Glomerular visceral epithelial cell (primary cell): ENCODE measurements at regions not wholly inside any gene's neighbourhood (a gene's known extent, or its start where the extent isn't known, plus 50 kb on each side); places are given as distances from the start of the nearest gene placed in this dataset.

ENCODE experiments used
- DNase-seq: peaks from one replicate; pipeline ENCODE4 v3.0.0-alpha.2; 2016; ENCODE audit errors: extremely low spot score

DNA sequence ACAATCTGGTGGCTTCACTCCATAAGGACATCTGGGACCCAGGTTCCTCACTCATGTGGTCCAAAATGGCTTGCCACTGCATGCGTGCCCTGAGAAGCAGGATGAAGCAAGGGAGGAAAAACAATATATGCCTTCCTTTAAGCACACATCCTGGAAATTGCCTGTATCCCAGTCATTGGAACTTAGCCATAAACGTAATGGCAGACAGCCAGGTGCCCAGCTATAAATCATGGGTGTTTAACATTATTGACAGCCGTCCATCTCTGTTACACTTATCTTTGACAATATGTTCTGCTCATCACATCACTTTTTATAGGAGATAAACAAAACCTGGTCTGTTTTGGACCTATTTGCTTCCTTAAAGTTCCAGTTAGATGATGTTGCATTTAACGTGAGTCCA lies 181.0 kb downstream of the AASDH start:
- no peak for DNase-seq

DNA sequence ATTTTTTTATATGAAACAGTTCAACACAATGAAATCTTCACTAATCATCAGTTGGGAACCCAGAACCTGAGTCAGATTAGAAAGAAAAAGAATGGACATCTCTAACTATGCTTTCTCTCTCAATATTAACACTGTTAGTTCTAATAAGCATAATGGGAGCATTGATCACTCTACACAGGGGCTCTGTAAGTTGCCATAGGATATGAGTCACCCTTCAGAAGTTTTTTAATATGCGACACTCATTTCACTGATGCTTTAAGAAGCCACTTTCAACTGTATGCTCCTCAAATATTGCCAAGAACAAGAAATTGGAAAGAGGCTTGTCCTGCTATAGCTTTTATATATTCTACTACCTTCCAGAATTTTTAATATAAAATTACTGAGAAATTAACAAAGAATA lies 187.0 kb downstream of the AASDH start:
- DNase-seq, result no peak

DNA sequence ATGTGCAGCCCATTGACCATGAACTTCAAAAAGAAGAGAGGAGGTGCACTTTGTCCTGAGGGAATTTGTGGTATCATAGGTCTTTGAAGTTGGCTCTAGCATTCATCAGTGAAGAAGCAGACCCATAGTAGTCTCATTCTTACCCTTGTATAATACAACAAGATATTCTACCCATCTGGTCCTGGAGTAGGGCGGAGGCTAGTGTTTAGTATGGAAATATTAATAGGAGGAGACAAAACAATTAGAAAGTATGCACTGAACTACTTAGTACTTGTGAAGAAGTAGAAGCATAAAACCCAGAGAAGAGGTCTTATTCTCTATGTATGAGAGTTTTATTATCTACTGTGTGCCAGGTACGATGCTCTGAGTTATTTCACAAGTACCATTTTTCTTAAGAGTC lies 189.0 kb downstream of the AASDH start:
- DNase-seq, result no peak

DNA sequence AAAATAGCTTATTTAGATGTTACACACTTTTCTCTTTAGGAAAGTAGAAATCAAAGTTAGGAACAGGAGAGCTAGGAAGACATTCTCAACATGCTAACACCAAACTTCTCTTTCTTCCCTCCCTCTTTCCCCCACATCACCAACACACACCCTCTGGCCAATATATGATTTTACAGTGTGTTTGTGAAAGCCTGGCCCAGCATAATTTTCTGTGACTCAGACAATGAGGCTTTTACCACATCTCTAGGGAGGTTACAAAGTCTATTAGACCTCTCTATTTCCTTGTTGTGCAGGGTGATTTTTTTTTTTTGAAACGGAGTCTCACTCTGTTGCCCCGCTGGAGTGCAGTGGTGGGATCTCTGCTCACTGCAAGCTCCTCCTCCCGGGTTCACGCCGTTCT lies 189.9 kb downstream of the AASDH start:
- no peak for DNase-seq

DNA sequence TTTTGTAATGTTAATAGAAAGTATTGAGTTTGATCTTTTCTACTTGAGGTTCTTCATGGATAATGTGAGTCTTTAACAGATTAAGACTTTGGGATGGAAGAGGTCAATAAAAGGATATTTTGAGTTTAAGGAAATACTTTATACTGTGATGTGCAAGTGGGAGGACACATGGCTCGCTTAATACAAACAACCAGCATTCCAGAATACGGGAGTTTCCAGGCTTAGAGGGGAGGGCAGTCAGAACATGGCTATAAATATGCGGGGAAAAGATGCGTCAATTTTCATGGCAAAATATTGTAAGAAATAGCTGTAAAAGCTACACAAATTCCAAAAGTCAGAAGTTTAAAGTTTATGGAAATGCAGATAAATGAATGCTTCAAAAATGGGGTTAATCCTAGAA lies 192.3 kb downstream of the AASDH start:
- no peak for DNase-seq

DNA sequence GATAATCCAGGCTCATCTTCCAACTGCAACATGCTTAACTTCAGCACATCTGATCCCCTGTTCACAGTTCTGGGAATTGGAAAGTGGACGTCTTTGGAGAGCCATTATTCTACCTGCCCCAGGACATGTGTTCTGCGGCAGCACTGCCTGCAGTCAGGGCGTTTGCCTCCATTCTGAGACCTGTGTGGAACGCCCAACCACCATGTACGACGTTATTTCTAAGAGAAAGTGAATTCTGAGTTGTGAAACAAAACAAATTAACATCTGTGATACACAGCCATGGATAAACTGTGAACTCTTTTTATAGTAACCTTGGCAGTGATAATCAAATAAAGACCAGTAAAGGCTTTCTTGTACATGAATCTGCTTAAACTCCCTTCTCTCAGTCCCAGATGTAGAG lies 195.8 kb downstream of the AASDH start:
- no peak for DNase-seq

DNA sequence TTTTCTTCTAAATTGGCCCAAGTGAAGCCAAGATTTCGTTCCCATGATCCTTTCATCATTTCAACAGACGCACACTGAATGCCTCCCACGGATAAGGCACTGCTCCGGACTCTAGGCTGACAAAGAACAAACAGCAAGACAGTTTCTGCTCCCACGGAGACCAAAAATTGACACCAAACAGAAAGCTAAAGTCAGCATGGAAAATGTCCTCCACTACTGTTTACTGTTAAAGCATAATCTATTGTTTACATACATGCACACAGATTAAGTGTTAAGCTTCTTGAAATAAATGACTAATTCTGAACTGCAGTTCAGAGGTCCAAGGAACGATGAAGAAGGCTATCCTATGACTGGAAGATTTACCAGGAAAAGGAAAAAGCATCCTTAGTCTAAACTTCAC lies 199.6 kb downstream of the AASDH start:
- DNase-seq, result no peak

DNA sequence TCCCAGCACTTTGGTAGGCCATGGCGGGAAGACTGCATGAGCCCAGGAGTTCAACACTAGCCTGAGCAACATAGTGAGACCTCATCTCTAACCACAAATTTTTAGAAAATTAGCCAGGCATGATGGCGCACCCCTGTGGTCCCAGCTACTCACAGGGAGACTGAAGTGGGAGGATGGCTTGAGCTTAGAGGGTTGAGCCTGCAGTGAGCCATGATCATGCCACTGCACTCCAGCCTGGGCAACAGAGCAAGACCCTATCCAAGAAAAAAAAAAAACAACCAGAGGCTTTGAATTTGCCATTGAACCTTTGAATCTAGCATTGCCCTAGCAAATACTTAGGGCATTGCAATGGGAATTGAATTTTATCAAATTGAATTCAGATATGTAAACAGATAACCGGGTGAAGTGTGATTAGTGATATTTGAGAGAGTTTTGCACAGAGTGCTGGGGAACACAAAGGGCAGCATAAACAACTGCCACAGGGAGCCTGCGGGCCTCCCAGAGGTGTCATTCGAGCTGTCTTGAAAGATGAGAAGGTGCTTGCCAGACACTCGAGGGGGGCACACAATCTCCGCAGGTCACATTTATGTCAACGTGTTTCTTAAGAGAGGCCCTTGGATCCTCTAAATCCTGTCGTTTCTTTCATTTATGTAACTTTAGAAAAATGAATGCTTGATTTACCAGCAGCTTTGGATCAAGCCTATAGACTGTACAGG lies 200.3 kb downstream of the AASDH start:
- no peak for DNase-seq

DNA sequence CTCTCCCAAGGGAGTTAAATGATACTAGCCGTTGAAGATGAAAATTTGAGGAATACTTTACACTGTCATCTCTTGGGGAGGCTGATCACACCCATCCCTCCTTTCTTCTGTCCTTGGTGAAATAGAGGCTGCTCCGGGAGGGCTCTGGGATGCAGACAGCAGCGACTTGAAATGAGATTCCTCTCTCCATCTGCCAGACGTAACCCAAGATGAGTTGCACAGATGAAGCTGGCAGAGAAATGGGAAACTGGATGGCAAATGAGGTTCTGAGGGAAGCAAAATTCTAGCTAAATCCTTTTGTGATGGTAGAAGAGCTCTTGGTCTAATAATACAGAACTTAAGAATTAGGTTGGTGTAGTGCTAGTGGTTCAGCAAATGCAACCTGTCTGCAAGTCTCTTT lies 201.4 kb downstream of the AASDH start:
- no peak for DNase-seq

DNA sequence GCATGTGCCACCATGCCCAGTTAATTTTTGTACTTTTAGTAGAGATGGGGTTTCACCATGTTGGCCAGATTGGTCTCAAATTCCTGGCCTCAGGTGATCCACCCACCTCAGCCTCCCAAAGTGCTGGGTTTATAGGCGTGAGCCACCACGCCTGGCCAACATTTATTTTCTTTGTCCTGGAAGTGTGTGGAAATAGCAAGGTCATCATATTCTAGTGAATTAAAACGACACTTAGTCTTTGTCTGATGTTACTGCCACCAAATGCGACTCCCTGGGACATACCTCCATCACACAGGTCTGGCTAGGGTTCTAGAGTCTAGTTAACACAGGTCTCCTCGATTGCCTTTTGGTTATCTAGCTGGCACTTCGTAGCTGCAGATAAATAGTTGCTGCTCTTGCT lies 203.1 kb downstream of the AASDH start:
- DNase-seq, result no peak

DNA sequence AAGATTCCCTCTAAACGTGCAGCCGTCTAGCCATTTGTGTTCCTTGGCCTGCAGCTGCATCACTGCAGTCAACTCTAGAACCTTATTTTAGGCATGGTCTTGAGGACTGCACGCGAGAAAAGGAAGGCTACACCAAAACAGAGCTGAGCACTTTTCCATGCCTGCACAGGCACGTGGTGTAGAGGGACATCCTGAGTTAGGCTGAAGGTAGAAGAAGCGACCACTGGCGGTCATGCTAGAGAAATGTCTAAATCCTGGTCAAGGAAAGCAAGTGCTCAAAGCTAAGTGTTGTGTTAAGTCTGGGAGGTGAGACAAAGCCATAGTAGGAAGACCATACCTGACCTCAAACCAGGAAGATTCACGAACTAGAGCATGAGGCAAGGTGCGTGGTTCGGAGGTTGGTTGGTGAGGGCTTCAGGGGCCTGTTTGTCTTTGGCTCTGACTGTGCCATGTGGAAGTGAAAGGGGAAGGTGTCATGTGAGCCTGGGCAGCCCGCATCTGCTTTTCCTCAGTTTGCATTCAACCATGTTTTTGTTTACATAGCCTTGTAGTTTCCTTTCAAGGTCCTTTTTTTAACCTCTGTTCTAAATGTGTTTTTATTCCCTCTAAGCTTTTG lies 203.8 kb downstream of the AASDH start:
- no peak for DNase-seq

DNA sequence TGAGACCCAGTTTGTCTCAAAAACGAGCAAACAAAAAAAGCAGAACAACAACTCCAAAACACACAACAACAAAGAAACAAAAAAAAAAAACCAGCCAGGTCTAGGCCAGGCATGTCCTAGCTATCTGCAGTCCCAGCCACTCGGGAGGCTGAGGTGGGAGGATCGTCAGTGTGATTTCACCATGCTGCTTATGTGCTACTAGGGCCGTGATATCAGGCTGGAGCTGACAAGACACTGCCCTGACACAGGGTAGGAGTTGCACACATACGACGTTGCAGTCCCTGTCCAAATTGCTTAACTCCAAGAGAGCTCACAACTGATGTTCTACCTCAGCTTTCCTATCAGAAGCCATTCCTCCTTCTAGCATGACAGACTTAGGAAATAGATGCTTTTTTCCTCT lies 204.9 kb downstream of the AASDH start:
- no peak for DNase-seq

DNA sequence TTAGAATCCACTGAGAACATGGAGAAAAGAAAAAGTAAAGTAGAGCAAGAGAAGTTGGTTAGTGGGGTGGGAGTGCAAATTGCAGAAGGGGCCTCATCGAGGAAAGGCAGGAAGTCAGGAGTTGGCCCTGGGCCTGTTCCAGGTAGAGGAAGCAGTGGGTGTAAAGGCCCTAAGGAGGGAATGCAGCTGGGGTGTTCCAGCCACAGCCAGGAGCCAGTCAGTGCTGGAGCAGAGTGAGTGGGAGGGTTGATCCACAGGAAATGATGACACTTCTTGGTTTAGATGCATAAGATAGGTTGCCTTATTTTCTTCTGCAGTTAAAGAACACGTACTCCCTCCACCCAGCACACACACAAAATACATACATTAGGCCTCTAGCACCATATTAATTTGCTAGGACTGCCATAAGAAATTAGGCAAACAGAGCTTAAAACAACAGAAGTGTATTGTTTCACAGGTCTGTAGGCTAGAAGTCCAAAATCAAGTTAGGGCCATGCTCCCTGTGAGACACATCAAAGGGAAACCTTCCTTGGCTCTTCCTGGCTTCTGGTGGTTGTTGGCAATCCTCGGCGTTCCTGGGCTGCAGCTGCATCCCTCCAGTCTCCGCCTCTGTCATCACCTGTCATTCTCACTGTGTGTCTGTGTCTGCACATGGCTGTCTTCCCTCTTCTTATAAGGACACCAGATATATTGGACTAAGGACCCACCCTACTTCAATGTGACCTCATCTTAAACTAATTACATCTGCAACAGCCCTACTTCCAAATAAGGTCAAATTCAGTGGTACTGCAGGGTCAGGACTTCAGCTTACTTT lies 205.9 kb downstream of the AASDH start:
- no peak for DNase-seq

DNA sequence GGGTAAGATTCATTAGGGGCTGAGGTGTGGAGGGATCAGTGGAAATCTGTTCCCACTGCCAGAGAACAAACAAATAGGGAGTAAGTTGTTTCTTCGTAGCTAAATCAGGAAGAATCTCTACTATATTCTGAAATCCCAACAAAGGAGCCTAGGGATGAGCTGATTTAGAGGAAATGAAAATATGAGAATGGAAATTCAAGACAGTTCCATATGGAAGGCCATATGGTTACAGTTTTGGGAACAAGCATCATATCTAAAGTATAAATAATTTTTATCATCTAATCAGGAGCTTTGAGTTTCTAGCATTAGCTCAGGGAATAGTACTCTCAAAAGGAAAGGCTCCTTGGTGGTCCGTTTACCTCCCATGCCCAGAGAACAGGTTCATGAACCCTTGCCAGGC lies 218.2 kb downstream of the AASDH start:
- DNase-seq, result no peak

DNA sequence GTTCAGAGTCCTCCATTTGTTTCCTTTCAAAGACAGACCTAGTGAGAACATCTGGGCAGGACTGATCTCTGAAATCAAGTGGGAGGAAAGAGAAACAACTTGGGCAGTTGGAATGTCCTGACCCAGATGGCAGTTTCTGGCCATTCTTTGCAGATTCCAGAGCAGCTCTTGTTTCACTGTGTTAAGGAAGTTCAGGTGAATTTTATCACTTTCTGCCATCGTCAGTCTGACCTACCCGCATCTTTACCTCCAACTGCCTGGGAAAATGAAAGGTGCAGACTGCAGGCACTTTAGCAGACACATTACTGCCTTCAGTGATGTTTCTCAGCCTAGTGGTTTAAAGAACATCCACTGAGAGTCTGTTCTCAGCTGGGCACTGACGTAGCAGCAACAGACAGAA lies 216.2 kb downstream of the CEP135 start:
- no peak for DNase-seq

DNA sequence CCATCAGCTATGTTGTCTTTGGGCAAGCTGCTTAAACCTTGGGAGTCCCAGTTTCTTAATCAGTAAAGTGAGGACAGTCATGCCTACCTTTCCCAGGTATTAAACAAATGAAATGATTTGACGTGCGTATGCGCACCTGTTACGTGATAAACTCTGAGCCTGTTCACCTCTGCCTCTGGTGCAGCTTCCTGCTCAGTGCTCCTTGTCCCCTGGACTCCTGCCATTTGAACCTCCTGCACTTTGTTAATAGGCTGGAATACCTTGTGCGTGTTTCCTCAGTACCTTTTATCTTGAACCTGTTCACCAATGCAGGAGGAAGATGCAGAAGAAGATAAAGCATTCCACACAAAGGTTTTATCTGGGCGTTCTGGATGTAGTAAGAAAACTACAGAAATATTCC lies 211.9 kb downstream of the CEP135 start:
- no peak for DNase-seq

DNA sequence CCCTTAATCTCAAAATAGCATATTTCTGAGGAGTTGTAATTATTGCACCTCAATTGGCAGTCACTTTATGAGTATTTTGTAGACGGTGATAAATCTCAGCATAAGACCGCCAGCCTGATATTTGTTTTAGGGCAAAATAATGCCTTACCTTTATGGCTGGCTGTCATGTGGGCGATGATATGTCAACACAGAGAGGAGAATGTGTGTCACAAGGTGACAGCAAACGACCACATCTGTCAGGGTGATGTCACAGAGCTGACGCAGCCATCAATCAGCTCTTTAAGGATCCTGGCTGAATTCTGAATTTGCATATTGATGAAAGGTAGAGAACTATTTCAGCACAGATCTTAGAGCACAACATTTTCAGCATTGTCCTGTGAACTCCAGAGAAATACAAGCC lies 209.7 kb downstream of the CEP135 start:
- DNase-seq, result no peak

DNA sequence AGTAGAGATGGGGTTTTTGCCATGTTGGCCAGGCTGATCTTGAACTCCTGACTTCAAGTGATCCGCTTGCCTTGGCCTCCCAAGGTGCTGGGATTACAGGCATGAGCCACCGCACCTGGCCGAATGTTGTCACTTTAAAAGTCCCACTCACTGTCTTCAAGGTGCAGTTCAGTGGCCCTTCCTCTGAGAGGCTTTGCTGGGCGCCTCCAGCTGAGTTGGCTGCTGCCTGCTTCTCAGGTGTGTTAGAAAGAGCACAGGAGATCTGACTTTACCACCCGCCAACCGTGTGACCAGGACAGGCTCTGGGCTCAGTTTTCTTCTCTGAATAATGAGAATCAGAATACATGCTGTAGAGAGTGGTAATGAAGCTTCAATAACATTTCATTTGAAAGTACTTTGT lies 207.4 kb downstream of the CEP135 start:
- no peak for DNase-seq

DNA sequence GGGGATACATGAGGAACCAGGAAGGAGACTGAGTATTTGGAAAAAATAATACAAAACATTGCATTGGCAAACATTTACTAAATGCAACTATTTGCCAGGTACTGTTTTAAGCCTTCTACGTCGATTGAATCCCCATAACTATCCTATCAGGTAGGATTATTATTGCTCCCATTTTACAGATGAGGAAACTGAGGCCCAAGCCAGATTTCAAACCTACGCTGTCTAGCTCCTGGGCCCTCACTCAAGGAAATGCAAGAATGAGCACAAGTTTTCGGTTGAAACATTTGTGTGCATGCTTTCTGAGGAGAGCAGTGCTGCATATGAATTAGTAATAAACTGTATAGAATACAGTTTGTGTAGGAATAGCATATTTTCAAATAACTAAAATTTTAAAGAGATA lies 206.7 kb downstream of the CEP135 start:
- no peak for DNase-seq

DNA sequence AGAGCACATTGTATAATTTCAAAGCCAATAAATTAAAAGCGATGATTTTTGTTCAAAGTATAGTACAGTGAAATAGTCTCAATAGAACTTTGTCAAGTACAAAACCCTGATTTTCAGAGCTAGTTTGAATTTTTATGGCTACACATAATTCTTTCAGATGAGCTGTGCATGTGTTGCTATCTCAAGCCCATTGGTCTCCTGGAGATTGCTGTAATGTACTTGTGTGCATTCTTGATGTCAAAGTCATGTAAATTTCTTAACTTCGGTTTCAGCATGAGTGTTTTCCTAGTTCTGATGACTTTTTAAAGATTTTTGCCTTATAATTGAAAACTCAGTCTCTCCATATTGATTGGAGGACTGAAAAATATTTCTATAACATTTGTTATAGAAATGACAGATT lies 200.8 kb downstream of the CEP135 start:
- no peak for DNase-seq

DNA sequence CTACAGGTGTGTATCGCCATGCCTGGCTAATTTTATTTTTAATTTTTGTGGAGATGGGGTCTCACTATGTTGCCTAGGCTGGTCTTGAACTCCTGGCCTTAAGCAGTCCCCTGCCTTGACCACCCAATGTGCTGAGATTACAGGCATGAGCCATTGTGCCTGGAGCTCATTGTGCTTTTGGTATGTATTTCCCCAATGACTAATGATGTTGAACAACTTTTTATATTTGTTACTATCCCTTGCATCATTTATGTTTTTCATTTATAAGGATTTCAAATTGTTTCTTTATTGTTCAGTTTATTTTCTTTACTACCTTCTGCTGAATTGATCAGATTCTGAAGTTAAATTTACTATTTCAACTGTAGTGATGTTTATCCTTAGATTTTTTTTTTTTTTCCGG lies 199.7 kb downstream of the CEP135 start:
- no peak for DNase-seq

DNA sequence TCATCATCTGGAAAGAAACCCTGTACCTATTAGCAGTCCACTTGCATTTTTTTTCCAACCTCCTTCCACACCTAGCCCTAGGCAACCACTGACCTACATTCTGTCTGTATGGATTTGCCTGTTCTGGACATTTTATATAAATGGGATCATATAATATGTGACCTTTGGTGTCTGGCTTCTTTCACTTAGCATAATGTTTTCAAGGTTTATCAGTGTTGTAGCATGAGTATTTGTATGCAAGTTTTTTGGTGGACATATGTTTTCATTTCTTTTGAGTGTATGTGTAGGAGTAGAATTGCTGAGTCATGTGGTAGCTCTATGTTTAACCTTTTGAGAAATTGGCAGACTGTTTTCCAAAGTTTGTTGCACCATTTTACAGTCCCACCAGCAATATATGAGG lies 198.6 kb downstream of the CEP135 start:
- DNase-seq, result no peak

DNA sequence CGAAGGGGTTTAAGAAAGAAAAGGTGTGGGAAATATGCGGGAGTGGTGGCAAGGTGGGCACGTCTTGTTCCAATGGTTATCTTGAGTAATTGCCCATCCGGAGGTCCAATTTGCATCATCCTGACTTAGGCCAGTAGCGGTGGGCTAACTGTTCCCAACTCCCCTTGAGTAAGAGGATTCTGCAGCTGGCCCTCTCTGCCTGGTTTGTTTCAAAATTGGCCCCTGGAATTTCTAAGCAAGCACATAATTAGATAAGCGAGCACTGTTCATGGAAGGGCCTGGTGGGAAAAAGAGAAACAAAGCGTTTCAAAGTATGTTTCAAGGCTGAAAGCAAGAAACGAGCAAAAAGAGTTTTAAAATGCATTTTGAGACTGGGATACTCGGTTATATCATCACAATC lies 198.2 kb downstream of the CEP135 start:
- no peak for DNase-seq
